Activated CD8-positive, alpha-beta memory T cell treated with anti-CD3 and anti-CD28 coated beads, Interleukin-2, amount 50 U/mL, for 24 hours (primary cell): ENCODE measurements at regions not wholly inside any gene's neighbourhood (a gene's known extent, or its start where the extent isn't known, plus 50 kb on each side); places are given as distances from the start of the nearest gene placed in this dataset.

Experiments used
- DNase-seq: peaks from one replicate; pipeline ENCODE4 v3.0.0-alpha.2; 2020; ENCODE audit errors: extremely low read depth

DNA sequence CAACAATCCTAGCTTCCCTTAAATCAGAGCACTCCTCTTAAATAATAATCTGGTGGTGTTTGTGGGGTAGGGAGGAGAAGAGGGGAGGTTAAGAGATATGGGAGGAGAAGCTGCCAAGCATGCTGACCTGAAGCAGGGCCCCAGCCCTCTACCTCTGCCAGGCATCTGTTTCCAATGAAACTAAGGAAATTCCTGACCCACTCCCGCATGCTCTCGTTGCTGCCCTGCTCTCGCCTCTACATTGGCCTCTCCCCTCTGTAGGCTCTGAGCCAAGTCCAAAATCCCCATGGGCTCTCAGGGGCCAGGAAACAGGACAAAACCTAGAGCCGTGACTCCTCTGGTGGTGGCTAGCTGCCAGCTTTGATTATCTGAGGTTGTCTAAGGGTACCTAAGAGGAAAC, 559.5 kb upstream of the CDH11 start:
- DNase-seq, result no peak

DNA sequence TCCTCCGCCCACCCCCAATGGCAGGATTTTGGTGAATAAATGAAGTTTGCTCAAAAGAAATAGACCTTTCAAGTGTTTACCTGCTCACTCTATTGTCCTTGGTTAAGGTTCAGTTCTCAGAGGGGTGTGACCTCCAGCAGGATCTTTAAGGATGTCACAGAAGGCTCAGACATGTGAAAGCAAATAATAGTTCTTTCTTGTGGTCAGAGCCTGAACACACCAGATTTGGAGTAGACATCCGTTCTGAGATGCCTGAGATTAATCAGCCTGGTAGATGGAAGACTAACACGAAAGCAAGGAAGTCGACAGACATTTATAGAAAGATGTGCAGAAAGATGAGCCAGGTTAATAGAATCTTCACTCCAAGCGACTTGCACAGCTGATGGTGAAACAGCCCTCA, 557.9 kb upstream of the CDH11 start:
- DNase-seq, result no peak

DNA sequence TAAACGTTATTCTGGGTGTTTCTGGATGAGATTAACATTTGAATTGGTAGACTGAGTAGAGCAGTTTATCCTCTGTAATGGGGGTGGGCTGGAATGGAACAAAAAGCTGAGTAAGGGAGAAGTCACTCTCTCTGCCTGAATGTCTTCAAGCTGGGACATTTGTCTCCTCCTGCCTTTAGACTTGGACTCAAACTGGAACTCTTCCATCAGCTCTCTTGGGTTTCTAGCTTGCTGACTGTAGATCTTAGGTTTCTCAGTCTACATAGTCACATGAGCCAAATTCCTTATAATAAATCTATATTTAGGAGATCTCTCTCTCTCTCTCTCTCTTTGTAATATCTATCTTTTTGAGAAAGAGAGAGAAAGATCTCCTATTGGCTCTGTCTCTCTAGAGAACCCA, 553.3 kb upstream of the CDH11 start:
- no peak for DNase-seq

DNA sequence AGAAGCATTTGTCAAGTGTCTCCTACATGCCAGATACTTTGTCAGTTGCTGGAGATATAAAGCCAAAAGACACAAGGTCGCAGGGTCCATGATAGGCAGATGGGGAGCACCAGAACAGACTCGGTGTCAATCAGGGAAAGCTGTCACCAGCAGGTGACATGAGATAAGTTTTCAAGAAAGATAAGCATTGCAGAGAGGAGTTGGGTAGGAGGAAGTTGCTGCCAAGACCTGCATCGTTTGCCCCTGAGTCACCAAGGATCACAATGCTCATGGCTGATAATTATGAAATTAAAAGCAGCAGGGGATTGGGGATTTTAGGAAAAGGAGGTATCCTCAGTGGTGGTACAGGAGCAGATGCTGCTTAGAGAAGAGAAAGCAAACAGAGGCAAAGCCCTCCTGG, 551.1 kb upstream of the CDH11 start:
- DNase-seq, result no peak

DNA sequence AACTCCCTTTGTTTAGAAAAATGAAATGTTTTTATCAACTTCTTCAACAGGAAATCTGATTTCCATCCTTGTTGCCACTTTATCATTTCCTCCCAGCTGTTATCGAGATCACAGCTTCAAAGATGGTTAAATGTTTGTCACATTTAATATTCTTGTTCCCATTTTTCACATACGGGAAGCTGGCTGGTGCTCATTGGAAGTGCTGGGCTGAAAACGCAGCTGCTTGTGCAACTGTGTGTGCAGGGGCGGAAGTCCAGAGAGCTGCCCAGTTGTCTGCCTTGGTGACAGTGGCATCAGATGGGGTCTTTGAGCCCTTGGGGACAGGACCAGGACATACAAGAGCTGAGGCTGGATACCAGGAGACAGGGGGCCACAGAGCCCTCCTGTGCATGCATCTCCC, 549.2 kb upstream of the CDH11 start:
- DNase-seq, result no peak

DNA sequence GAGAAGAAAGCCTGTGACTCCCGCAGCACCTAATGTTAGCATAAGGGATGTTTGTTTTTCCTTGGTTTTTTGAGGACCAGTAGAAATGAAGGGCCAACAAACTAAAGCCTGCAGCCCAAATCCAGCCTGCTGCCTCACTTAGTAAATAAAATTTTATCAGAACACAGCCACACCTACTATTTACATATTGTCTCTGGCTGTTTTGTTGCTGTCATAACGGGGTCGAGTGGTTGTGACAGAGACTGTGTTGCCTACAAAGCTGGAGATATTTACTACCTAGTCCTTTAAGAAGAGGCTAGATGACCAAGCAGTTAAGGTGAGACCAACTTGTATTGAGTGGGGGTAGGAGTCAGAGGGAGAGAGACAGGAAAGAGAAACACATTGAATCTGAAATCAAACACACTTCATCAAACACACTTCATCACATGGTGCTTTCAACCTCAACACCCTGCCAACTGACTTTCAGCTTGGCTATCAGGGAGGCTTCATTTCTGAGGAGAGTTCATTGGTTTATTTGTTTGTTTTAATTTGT, 546.3 kb upstream of the CDH11 start:
- DNase-seq, result no peak

DNA sequence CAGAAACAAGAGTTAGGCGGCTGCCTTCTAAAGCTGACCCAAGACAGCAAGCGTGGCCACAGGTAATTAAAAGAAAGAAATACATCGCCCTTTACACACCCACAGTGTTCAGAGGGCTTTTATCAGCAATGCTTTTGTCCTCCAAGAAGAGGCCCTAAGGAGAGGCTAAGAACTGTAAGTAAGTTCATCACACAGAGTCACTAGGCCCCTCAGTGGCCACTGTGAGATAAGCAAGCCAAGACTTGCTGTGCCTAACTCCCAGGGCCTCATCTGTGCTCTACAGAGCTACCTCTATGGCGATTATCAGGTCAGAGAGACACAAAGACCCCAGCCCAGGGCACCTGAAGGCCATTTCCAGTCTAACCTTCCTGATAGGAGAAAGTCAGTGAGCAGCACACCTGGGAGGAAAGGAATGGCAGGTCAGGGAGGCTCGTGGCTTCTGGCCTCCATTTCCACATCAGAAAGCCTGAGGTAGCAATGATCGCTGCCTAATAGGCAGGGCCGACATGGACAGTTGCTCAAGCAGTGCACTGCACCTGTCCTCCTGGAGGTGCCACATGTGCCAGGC, 545.2 kb upstream of the CDH11 start:
- no peak for DNase-seq

DNA sequence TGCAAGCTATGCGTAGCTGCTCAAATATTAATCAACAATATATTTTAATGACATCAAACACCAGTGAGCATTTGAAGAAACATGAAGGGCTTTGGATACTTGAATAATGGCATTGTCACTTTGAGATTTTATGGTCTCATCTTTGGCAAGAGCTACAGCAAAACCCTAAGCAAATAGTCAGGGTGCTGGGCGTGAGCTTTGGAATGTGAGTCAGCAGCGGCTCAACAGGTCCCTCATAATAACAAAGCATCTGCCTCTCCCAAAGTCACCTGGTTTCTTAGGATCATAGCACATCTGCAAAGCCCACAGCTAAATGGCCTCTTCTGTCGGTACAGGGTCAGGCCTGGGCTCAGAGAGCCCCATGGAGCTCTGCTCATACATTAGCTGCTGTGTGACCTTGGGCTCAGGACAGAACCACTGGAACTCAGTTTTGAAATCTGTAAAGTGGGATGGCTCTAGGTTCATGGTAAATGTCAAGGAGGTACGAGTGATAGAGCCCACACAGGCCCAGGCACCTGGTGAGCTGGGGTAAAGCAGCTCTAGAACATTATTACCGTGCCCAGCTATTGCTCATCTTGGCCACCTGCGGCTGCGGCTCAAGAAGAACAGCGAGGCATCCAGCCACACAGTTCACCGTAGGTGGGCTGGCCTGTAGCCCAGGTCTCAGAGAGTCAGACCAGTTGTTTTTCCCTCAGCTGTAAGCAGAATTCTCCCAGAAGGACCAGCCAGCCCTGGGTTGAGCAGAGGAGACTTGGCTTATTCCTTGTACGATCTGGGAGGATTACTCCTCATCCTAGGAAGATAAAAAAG, 544.5 kb upstream of the CDH11 start:
- DNase-seq, result no peak

DNA sequence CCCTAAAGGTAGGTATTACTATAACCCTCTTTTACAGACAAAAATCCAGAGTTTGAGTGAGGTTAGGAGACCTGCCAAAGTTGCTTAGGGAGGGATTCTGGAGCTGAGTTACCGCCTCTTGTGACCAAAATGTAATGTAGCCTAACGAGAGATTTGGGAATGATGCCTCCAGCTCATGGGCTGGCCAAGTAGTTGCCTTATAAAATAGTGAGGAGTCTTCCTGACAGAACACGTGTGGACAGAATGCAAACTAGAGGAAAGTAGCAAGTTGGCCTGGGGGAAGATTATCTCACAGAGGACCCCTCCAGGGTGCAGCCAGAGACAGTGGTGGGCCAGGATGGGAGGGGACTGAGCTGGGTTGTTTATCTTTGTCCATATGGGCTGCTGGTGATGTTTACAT, 543.7 kb upstream of the CDH11 start:
- DNase-seq, result no peak

DNA sequence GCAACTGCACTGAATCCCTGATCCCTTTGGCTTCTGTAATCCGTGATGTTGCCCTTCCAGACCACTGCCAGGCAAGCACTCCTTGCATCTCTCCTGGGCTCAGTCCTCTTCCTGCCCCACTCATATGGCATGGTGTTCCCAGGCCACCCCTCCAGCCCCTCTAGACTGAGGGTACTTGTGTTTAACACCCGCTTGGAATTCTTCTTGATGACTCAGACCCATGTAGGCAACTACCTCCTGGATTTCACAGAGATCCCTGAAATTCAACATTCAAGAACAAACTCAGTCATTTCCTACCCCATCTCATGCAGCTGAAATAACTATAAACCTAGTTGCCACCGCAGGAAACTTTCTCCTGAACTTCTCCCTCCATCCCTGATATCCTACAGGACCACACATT, 541.9 kb upstream of the CDH11 start:
- DNase-seq, result no peak

DNA sequence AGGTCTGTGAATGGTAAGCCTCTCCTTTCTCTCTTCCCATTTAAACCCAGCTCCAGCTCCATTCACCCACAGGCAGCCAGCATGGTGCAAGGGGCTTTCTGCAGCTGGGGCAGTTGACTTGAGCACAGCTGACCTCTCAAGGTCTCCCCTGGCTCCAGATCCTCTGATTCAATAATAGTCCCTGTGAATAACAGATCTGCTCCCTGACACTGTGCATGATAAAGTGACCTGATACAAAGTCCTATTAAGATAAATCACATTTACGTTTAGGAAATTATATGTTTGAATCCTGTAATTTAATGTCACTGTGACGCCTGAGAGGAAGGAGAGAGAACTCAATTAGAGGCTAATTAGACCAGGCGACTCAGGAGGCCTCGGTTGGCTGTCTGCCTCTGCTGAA, 540.4 kb upstream of the CDH11 start:
- no peak for DNase-seq

DNA sequence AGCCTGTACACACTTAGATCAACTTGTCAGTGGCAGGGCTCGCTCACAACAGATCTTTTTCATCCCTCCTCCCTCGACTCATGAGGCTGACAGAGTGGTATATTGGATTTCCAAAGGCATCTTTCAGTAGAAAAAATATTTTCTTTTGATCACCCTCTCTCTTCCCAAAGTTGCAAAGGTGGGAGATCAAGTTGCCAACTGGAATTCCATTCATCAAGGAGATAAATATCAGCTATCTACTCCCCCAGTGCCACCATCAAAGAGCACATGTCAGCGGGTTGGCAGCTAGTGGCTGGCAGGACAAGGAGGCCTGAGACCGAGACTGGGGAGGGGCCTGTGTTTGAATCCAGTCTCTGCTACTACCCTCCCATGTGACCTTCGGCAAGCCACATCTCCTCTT, 539.7 kb upstream of the CDH11 start:
- no peak for DNase-seq

DNA sequence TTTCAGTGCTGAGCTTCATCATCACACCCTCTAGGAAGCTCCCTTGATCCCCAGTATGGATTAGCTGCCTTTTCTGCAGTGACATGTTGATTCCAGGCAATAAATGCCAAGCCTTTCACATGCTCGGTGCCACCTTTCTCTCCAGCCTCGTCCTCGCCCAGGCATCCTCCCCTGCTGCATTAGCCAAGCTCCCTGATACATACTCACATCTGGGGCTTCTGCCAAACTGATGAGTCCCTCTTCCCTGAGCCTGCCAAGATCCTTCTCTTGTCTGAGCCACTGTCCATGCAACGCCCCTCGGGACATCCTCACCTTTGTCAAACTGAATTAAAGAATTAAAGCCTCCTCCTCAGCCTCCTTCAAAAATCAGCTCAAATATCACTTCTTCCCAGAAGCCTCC, 538.5 kb upstream of the CDH11 start:
- DNase-seq, result no peak

DNA sequence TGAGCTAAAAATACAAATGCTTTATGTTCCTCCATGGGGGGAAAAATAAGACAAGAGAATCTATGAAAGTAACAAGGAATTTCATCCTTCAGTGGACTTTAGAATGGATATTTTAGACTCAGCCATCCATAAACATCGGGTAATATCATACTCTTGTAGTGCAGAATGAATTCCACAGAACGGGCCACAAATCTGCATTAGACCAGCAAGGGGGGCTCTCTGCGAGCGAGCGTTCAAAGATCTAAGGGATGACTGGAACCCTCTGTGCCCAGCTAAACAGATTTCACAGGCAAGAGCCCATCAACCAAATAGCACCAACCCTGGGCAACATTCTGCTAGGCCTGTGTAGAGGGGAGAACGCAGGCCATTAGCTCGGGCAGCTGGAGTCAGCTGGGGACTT, 537.9 kb upstream of the CDH11 start:
- DNase-seq, result no peak

DNA sequence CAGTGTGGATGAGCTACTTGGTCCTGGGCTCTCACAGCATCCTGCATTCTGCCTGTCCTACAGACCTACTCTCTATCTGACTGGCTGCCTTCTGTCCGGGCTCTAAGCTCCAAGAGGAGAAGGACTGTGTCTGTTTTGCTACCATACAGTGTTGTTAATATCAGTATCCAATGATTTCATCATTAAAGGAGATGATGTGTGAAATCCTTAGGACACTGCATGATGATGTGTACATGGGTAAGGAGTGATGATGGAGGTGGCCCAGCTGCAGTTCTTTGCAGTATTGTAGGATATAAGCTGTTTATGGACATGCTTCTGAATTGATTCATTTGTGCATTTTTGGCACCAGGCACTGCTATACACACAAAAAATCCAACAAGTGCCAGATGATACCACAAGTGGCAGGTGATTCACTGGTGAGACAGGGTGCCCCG, 536.9 kb upstream of the CDH11 start:
- DNase-seq, result no peak

DNA sequence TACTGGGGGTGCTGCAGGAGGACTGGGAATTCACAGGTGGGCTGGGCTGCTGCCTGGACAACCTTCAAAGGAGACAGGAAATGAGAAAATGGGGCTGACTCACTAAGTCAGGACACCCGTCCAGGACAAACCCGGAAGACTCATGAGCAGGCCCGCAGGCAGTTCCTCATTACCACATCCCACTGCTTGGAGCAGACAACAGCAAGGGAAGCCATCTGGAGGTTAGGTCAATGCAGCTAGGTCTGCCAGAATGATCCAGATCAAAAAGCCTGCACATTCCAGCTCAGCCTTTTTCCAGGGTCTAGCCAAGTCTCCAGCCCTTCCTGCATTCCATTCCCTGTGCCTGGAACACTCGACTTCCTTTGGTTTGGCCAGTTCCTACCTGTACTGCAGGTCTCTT, 536.5 kb upstream of the CDH11 start:
- no peak for DNase-seq

DNA sequence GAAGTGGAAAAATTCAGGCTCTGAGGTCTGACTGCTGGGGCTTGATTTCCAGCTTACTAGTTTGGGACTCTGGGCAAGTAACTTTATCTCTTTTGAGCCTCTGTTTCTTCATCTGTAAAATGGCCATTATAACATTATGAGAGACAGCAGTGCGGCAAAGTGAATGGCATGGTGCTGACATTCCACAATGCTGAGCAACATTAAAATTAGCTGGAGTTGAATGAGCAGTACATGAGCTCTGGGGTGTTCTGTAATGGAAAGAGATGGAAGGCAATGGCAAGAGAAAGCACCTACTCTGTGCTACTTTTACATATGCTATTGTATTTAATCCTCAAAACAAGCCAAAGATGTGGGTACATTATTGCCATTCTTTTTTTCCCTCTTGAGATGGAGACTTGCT, 535.7 kb upstream of the CDH11 start:
- no peak for DNase-seq

DNA sequence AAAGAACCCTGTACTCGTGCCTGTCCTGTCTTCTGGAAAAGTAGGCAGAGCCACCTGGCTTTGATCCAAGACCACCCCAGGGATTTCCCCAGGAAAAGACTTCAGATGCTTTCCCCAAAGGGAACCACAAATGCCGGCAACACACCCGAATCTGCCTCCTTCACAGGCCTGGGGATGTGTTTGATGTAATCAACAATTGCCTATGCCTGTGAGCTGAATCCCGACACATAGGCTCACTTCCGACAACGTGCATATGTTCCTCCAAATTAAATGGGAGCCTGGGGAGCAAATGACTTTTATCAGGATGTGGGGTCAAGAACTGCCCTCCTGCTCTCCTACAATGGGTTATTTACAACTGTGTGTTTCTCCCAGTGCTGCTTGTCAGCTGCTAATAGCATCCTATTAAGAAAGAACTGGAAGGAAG, 535.2 kb upstream of the CDH11 start:
- no peak for DNase-seq

DNA sequence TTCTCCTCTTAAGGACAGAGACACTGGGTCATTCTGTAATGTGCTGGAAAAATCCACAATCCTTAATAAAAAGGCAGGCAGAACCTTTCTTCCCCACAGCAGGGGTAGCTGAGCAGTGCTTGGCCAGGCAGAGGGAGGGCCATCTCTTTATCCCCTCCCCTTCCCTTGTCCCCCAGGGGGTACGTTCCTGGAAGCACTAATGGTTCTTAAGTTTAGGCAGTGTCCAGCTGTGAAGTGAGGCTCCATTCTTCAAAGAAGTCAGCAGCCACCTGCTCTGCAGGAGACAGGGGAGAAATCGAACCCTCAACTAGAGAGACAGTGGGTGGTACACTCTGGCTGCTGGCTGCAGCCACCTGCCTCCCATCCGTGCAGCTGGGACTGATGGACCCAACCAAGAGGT, 533.9 kb upstream of the CDH11 start:
- no peak for DNase-seq

DNA sequence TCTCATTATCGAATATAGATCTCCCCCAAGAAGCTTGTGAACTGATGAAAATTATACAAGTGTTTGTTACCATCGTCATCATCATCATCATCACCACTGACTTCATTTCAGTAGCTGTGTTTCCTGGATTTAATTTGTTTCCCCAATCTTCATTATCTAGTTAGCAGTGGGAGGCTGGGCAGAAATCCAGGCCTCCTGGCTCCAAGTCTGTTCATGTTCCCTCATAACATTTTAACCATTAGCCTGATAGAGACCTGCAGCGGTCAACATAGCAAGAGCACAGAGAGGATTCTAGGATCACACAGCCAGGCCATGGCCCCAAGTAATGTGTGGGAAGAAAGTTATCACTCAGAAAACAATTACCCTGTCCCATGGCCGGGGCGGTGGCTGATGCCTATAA, 526.2 kb upstream of the CDH11 start:
- DNase-seq, result no peak

DNA sequence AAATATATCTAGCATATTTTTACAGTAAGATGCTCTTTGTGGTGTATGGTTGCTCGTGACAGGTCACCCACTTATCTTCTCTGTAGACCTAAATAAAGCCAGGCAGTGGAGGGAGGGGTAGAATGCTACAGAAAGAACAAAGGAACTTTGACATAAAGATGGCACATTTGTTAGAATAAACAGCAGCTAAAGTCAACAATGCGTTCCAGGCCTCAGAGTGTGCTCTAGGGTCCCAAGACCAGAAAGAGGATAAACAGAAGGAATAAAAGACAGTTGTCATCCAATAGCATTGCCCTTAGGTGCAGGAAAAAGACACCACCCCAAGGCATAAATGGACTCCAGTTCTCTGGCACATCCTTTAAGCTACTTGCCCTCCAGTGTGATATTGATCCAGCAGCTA, 523.0 kb upstream of the CDH11 start:
- DNase-seq, result no peak

DNA sequence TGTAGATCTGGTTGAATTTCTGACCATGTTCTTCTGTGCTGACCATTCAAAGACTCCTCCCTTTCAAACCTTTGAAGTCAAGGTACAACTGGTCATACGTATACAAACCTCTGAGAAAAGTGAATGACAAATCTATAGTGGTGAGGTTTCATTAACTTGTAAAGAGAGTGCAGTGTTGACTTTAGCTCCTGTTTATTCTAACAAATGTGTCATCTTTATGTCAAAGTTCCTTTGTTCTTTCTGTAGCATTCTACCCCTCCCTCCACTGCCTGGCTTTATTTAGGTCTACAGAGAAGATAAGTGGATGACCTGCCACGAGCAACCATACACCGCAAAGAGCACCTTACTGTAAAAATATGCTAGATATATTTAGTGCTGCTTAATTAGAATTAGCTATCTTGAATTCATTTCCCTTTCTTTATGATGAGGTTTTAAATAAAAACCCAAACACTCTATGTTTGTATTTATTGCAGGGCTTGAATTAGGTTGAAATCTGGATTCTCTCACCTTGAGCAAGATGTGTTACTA, 520.0 kb upstream of the CDH11 start:
- no peak for DNase-seq

DNA sequence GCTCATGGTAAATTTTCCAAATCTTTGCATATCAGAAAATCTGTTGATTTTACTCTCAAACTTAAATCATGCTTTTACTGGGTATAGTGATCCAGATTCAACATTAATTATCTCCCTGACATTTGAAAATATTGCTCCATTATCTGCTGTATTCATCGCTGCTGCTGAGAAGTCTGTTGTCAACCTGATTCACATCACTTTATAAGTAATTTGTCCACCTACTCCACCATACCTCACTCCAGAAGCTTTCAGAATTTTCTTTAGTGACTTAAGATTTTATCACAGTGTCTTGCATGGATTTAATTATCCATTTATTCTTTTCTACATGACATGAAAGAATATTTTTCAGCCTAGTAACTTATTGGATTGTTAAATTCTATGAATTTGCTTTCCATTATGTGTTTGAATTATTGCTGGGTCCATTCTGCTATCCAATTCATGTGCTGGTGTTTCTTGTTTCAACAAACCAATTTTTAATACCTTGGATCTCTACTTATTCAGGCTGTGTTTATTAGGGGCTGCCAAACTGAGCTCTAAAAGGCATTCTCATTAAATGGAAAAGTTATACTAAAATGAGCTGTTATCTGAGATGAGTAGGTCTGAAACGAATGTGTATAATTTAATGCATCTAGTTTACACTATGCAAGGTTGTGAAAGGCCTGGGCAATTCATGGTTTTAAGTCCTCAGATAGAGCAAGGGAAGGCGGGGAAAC, 519.3 kb upstream of the CDH11 start:
- no peak for DNase-seq
